GM12878 (cell line): ENCODE measurements at regions not wholly inside any gene's neighbourhood (a gene's known extent, or its start where the extent isn't known, plus 50 kb on each side); places are given as distances from the start of the nearest gene placed in this dataset.

Experiments used
- ATAC-seq: fragments of 200-7000 bp; cut with Tn5 transposase; 3 replicates; pipeline ENCODE4 v1.9.1; 2020; ENCODE audit warnings: mild to moderate bottlenecking, moderate library complexity
- BruUV-seq: library from RNA; stranded (reverse); fragments of 400-500 nt; replicated peaks from 2 replicates; lab custom pipeline; 2021; lab: Mats Ljungman, UMichigan
- CTCF ChIA-PET: fragments of 300-600 bp; sonication (Branson Sonifier 250); formaldehyde crosslinking; extraction: SDS; loops from one replicate; lab custom pipeline; 2021; ENCODE audit warnings: inconsistent platforms; lab: Yijun Ruan, JAX
- POLR2A ChIA-PET: fragments of 350-600 bp; formaldehyde crosslinking; extraction: SDS; loops from one replicate; lab custom pipeline; 2021; ENCODE audit warnings: inconsistent platforms; lab: Charles Lee
- RAD21 ChIA-PET: fragments of 300-600 bp; sonication (Branson Sonifier 250); formaldehyde crosslinking; loops from one replicate; lab custom pipeline; 2023; ENCODE audit warnings: antibody characterized with exemption; ENCODE audit not compliant: unreplicated experiment; lab: Charles Lee
- SMC1A ChIA-PET: fragments of 300-600 bp; sonication (Branson Sonifier 250); formaldehyde crosslinking; loops from one replicate; lab custom pipeline; 2023; ENCODE audit not compliant: unreplicated experiment, uncharacterized antibody; lab: Charles Lee
- DNase-seq: peaks from one replicate; pipeline ENCODE4 v3.0.0-alpha.2; 2011; ENCODE audit warnings: low read depth, low spot score
- FAIRE-seq: peaks from 3 replicates; lab custom pipeline; 2011; peaks lifted over from hg19 to GRCh38; lab: Jason Lieb, UNC
- H2AFZ ChIP-seq: 2 replicates; pipeline ENCODE4 v1.6.0; 2011; ENCODE audit warnings: low read depth, low read length, control low read depth; ENCODE audit not compliant: control insufficient read depth
- H3K27ac ChIP-seq: 2 replicates; pipeline ENCODE4 v1.5.1; 2011; ENCODE audit warnings: control low read depth; ENCODE audit not compliant: control insufficient read depth, insufficient read depth
- H3K27me3 ChIP-seq, 2 experiments: replicated peaks in 1 of 2; 2 replicates each; pipeline versions ENCODE4 v1.6.0 to v1.6.1; 2011; ENCODE audit warnings: low read length in 1 of 2; ENCODE audit not compliant: control insufficient read depth in 2 of 2, insufficient read depth in 2 of 2
- H3K36me3 ChIP-seq, 2 experiments: 2 replicates each; pipeline ENCODE4 v1.5.1; 2011; ENCODE audit warnings: low read length in 1 of 2; ENCODE audit not compliant: control insufficient read depth in 2 of 2, insufficient read depth in 2 of 2
- H3K4me1 ChIP-seq: 2 replicates; pipeline ENCODE4 v1.6.1; 2011; ENCODE audit warnings: mild to moderate bottlenecking, low read length, moderate library complexity, mixed read lengths; ENCODE audit not compliant: control insufficient read depth, insufficient read depth
- H3K4me2 ChIP-seq: 2 replicates; pipeline ENCODE4 v1.6.0; 2011; ENCODE audit warnings: control low read depth; ENCODE audit not compliant: control insufficient read depth, insufficient read depth
- H3K4me3 ChIP-seq: fragments of 200-600 bp; sonication (generic); 2 replicates; pipeline ENCODE4 v1.5.1; 2016
- H3K79me2 ChIP-seq: 2 replicates; pipeline ENCODE4 v1.6.0; 2011; ENCODE audit warnings: low read length; ENCODE audit not compliant: control insufficient read depth, insufficient read depth
- H3K9ac ChIP-seq: 2 replicates; pipeline ENCODE4 v1.8.0; 2011; ENCODE audit warnings: low read length, control low read depth, mixed read lengths; ENCODE audit not compliant: control insufficient read depth, insufficient read depth
- H3K9me3 ChIP-seq: replicated peaks from 3 replicates; pipeline ENCODE4 v1.5.1; 2011; ENCODE audit warnings: mild to moderate bottlenecking, low read length; ENCODE audit not compliant: control insufficient read depth, insufficient read depth
- H4K20me1 ChIP-seq: 2 replicates; pipeline ENCODE4 v1.6.0; 2011; ENCODE audit not compliant: control insufficient read depth, insufficient read depth
- CBX3 ChIP-seq: fragments of 200-600 bp; sonication (generic); IDR thresholded peaks from 2 replicates; pipeline ENCODE4 v1.6.1; 2016; ENCODE audit warnings: low read depth, borderline replicate concordance
- NR2C1 ChIP-seq: fragments of 450-650 bp; IDR thresholded peaks from 2 replicates; pipeline ENCODE4 v1.6.1; 2017; ENCODE audit warnings: antibody characterized with exemption, mild to moderate bottlenecking, moderate library complexity
- POU2F2 ChIP-seq: IDR thresholded peaks from 3 replicates; pipeline ENCODE4 v1.6.1; 2011; ENCODE audit warnings: low read depth, mild to moderate bottlenecking, low read length, borderline replicate concordance
- RUNX3 ChIP-seq: IDR thresholded peaks from 2 replicates; pipeline ENCODE4 v1.6.1; 2012; ENCODE audit warnings: low read length, inconsistent platforms
- SKIL ChIP-seq: fragments of 450-650 bp; IDR thresholded peaks from 2 replicates; pipeline ENCODE4 v1.6.1; 2017; ENCODE audit warnings: mild to moderate bottlenecking, low read depth, inconsistent platforms; ENCODE audit not compliant: poor library complexity, severe bottlenecking
- ZBTB4 ChIP-seq: fragments of 450-650 bp; formaldehyde crosslinking; IDR thresholded peaks from 2 replicates; pipeline ENCODE4 v1.4.0; 2022; ENCODE audit warnings: mild to moderate bottlenecking, moderate library complexity
- ZNF274 ChIP-seq: IDR thresholded peaks from one replicate; pipeline ENCODE4 v1.8.0; 2011; ENCODE audit not compliant: insufficient read length, insufficient read depth
- ZNF687 ChIP-seq: fragments of 450-650 bp; IDR thresholded peaks from 2 replicates; pipeline ENCODE4 v1.6.1; 2017; ENCODE audit warnings: mild to moderate bottlenecking, moderate library complexity
- WGBS: methylation state at CpG from one replicate; pipeline ENCODE4 v1.1.6; 2016; ENCODE audit warnings: low lambda C conversion rate; ENCODE audit not compliant: insufficient replicate concordance, insufficient coverage; ENCODE audit errors: missing lambda C conversion rate; 5-methylcytosine and 5-hydroxymethylcytosine counted together
- in situ Hi-C: fragments of 300-500 bp; cut with MboI; formaldehyde crosslinking; loops from 9 replicates; pipeline ENCODE4 v1.14.3; 2018; ENCODE audit warnings: mixed read lengths
- intact Hi-C: fragments of 100-400 bp; cut with micrococcal nuclease; formaldehyde crosslinking; loops from one replicate; pipeline ENCODE4 v1.14.2; 2022; ENCODE audit not compliant: unreplicated experiment
- TF ChIP-seq, protein P1 (sequence below): fragments of 450-650 bp; IDR thresholded peaks from 2 replicates; pipeline ENCODE4 v1.6.1; 2016; ENCODE audit warnings: mild to moderate bottlenecking
- TF ChIP-seq, protein P2 (sequence below): fragments of 450-650 bp; IDR thresholded peaks from 2 replicates; pipeline ENCODE4 v1.6.1; 2017; ENCODE audit warnings: low read depth, mild to moderate bottlenecking, moderate library complexity

DNA sequence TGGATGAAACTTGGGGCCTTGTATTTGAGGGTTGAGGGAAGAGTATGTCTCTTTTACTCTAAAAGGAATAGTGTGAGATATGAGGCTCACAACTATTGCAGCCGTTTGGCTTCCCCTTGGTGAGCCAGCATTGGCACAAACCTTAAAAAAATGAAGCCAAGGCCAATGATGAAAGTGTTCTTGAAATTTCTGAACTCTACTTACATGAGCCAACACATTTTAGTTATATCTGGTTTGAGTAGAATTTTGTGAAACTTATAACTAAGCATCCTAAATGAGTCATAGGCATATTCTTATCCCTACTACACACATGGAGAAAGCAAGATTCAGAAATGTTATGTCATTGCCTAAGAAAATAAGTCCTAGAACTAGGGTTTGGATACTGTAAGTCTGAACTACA lies 55.3 kb upstream of the ACSS3 start:
- H4K20me1 ChIP-seq = no peaks in the 10 kb centered on the region
- ChIA-PET RAD21 (no interaction called here), SMC1A (interaction anchor here (0.7 kb wide), 1 partner anchor 13 kb away, joined by 4 read pairs; no protein-coding TSS in a partner anchor), CTCF (no interaction called here), POLR2A (no interaction called here)
- FAIRE-seq (no peak), ATAC-seq (no peak), DNase-seq (no peak)
- in situ Hi-C loops = no loop called here
- H3K27ac ChIP-seq = no peak overlapping the region
- H3K4me1 ChIP-seq = no peaks in the 10 kb centered on the region
- no TSS peak for BruUV-seq
- H3K36me3 ChIP-seq = no peaks in the 10 kb centered on the region
- H2AFZ ChIP-seq = no peak overlapping the region
- no peaks in the 10 kb centered on the region for H3K27me3 ChIP-seq
- H3K79me2 ChIP-seq = no peaks in the 10 kb centered on the region
- WGBS = 0% methylated on average over 1 of the region's 1 CpG
- no peak overlapping the region for H3K9ac ChIP-seq
- TF ChIP-seq CBX3 (no peak), SKIL (no peak), ZBTB4 (no peak), ZNF687 (no peak), RUNX3 (no peak), ZNF274 (no peak), NR2C1 (no peak), POU2F2 (no peak)
- TF ChIP-seq, protein P1, sequence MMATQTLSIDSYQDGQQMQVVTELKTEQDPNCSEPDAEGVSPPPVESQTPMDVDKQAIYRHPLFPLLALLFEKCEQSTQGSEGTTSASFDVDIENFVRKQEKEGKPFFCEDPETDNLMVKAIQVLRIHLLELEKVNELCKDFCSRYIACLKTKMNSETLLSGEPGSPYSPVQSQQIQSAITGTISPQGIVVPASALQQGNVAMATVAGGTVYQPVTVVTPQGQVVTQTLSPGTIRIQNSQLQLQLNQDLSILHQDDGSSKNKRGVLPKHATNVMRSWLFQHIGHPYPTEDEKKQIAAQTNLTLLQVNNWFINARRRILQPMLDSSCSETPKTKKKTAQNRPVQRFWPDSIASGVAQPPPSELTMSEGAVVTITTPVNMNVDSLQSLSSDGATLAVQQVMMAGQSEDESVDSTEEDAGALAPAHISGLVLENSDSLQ = no peak
- TF ChIP-seq, protein P2, sequence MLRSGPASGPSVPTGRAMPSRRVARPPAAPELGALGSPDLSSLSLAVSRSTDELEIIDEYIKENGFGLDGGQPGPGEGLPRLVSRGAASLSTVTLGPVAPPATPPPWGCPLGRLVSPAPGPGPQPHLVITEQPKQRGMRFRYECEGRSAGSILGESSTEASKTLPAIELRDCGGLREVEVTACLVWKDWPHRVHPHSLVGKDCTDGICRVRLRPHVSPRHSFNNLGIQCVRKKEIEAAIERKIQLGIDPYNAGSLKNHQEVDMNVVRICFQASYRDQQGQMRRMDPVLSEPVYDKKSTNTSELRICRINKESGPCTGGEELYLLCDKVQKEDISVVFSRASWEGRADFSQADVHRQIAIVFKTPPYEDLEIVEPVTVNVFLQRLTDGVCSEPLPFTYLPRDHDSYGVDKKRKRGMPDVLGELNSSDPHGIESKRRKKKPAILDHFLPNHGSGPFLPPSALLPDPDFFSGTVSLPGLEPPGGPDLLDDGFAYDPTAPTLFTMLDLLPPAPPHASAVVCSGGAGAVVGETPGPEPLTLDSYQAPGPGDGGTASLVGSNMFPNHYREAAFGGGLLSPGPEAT = no peak
- no peak overlapping the region for H3K4me2 ChIP-seq
- no peak overlapping the region for H3K4me3 ChIP-seq
- intact Hi-C loops = no loop called here
- H3K9me3 ChIP-seq = no peaks in the 10 kb centered on the region
